ENCODE measurements at regions not wholly inside any gene's neighbourhood (a gene's known extent, or its start where the extent isn't known, plus 50 kb on each side); places are given as distances from the start of the nearest gene placed in this dataset.
"Not testable (repeated sequence)": the region's sequence is repeated elsewhere in the genome, so short reads cannot be mapped to it uniquely, and the experiment has no call there.

GRCh38 chr20:53814060-53814459, 220.4 kb upstream of the ZNF217 start:
- no peak for DNase-seq

- no peak for DNase-seq
Observed at GRCh38 chr20:53813636-53814035, 220.0 kb upstream of the ZNF217 start.

- no peak for DNase-seq
Observed at GRCh38 chr20:53811577-53811976, 217.9 kb upstream of the ZNF217 start.

GRCh38 chr20:53810661-53811355, 217.2 kb upstream of the ZNF217 start:
- no peak for DNase-seq

- DNase-seq = no peak
Observed at GRCh38 chr20:53809728-53810365, 216.2 kb upstream of the ZNF217 start.

GRCh38 chr20:53809217-53809616, 215.6 kb upstream of the ZNF217 start:
- peak in 2 of 3 experiments; percentile 14 to 60 for DNase-seq

- no peak for DNase-seq
Observed at GRCh38 chr20:53808733-53809132, 215.1 kb upstream of the ZNF217 start.

- DNase-seq = not testable (repeated sequence)
Observed at GRCh38 chr20:53808302-53808701, 214.7 kb upstream of the ZNF217 start.

GRCh38 chr20:53806683-53807401, 213.2 kb upstream of the ZNF217 start:
- no peak for DNase-seq

GRCh38 chr20:53805895-53806384, 212.3 kb upstream of the ZNF217 start:
- no peak for DNase-seq

GRCh38 chr20:53804920-53805894, 211.6 kb upstream of the ZNF217 start:
- DNase-seq = no peak

- not testable (repeated sequence) for DNase-seq
Observed at GRCh38 chr20:53804308-53804707, 210.7 kb upstream of the ZNF217 start.

- no peak for DNase-seq
Observed at GRCh38 chr20:53803492-53804155, 210.0 kb upstream of the ZNF217 start.

- no peak for DNase-seq
Observed at GRCh38 chr20:53801609-53802370, 208.2 kb upstream of the ZNF217 start.

GRCh38 chr20:53800883-53801604, 207.4 kb upstream of the ZNF217 start:
- DNase-seq = peak in 1 of 3 experiments; percentile 7

- no peak for DNase-seq
Observed at GRCh38 chr20:53800418-53800817, 206.8 kb upstream of the ZNF217 start.

GRCh38 chr20:53797085-53797484, 203.4 kb upstream of the ZNF217 start:
- no peak for DNase-seq

GRCh38 chr20:53795170-53795569, 201.5 kb upstream of the ZNF217 start:
- no peak for DNase-seq

GRCh38 chr20:53794529-53795115, 201.0 kb upstream of the ZNF217 start:
- no peak for DNase-seq

- DNase-seq = no peak
Observed at GRCh38 chr20:53793783-53794383, 200.2 kb upstream of the ZNF217 start.

All from NCI-H1417 (cell line).